Uterus (tissue), 3 donors: ENCODE measurements at regions not wholly inside any gene's neighbourhood (a gene's known extent, or its start where the extent isn't known, plus 50 kb on each side); places are given as distances from the start of the nearest gene placed in this dataset.

Experiments
- DNase-seq, 2 donors: peaks; one replicate each; pipeline ENCODE4 v3.0.0-alpha.2; 2019 to 2020
- H3K27ac ChIP-seq, 2 donors: fragments of 200-600 bp; sonication (generic); 1 replicate in 1 of 2; 2 replicates in 1 of 2; pipeline ENCODE4 v1.5.1; 2016 to 2018
- H3K27me3 ChIP-seq, 2 donors: fragments of 200-600 bp; sonication (generic); one replicate each; pipeline ENCODE4 v1.5.1; 2018 to 2019; ENCODE audit warnings: control low read depth in 1 of 2
- H3K36me3 ChIP-seq, 2 donors: fragments of 200-600 bp; sonication (generic); one replicate each; pipeline ENCODE4 v1.5.1; 2019; ENCODE audit warnings: control low read depth in 1 of 2
- H3K4me1 ChIP-seq, 2 donors: fragments of 200-600 bp; sonication (generic); one replicate each; pipeline ENCODE4 v1.5.1; 2018 to 2019; ENCODE audit warnings: control low read depth in 1 of 2
- H3K4me3 ChIP-seq, 2 donors: fragments of 200-600 bp; sonication (generic); 1 replicate in 1 of 2; 2 replicates in 1 of 2; pipeline ENCODE4 v1.5.1; 2018 to 2019; ENCODE audit warnings: mild to moderate bottlenecking in 1 of 2
- H3K9me3 ChIP-seq, 2 donors: fragments of 200-600 bp; sonication (generic); one replicate each; pipeline ENCODE4 v1.5.1; 2019; ENCODE audit warnings: control low read depth in 1 of 2
- CTCF ChIP-seq, 4 experiments: fragments of 200-600 bp in 2 of 4; fragments of 450-650 bp in 2 of 4; sonication (generic) in 2 of 4; IDR thresholded peaks; one replicate each; pipeline ENCODE4 v1.5.1; 2016 to 2019; ENCODE audit warnings: antibody characterized with exemption in 4 of 4, mild to moderate bottlenecking in 2 of 4, moderate library complexity in 1 of 4
- POLR2A ChIP-seq, 2 donors: fragments of 450-650 bp; IDR thresholded peaks; one replicate each; pipeline ENCODE4 v1.6.1; 2016; ENCODE audit warnings: antibody characterized with exemption in 2 of 2, mild to moderate bottlenecking in 1 of 2, moderate library complexity in 1 of 2
- intact Hi-C: fragments of 100-400 bp; cut with DNase I; formaldehyde crosslinking; loops from one replicate; pipeline ENCODE4 v1.15.1; 2023; ENCODE audit warnings: low total_unique reads
- donor health status: DM: yes; HTN: yes; CAD: no.

- DNase-seq = no peak
- TF ChIP-seq POLR2A (IDR thresholded peaks at IDR 0.05) = no peak
- TF ChIP-seq CTCF (IDR thresholded peaks at IDR 0.05) = no peak
- H3K4me3 ChIP-seq = no peak overlapping the region
- H3K4me1 ChIP-seq = no peaks in the 10 kb centered on the region
- intact Hi-C loops = no loop called here
- H3K9me3 ChIP-seq = no peaks in the 10 kb centered on the region
- H3K36me3 ChIP-seq = no peaks in the 10 kb centered on the region
- H3K27me3 ChIP-seq = no peaks in the 10 kb centered on the region
- no peak overlapping the region for H3K27ac ChIP-seq
These were observed 324.1 kb upstream of the EMCN start for GRCh38 chr4:100841911-100842310.

GRCh38 chr4:100839712-100840111 is 321.9 kb upstream of the EMCN start:
- Histone ChIP-seq H3K27me3 (no peaks in the 10 kb centered on the region), H3K9me3 (no peaks in the 10 kb centered on the region), H3K27ac (no peak overlapping the region), H3K4me3 (no peak overlapping the region), H3K4me1 (no peaks in the 10 kb centered on the region), H3K36me3 (no peaks in the 10 kb centered on the region)
- DNase-seq = no peak
- TF ChIP-seq CTCF (IDR thresholded peaks at IDR 0.05) = no peak
- TF ChIP-seq POLR2A (IDR thresholded peaks at IDR 0.05) = no peak
- intact Hi-C loops = no loop called here

- H3K9me3 ChIP-seq = no peaks in the 10 kb centered on the region
- H3K27ac ChIP-seq = no peak overlapping the region
- H3K27me3 ChIP-seq = no peaks in the 10 kb centered on the region
- no peak for DNase-seq
- H3K4me3 ChIP-seq = no peak overlapping the region
- no peak for TF ChIP-seq POLR2A (IDR thresholded peaks at IDR 0.05)
- TF ChIP-seq CTCF (IDR thresholded peaks at IDR 0.05) = no peak
- H3K4me1 ChIP-seq = no peaks in the 10 kb centered on the region
- H3K36me3 ChIP-seq = no peaks in the 10 kb centered on the region
- intact Hi-C loops = no loop called here
These were observed 320.5 kb upstream of the EMCN start for GRCh38 chr4:100838286-100838685.

- Histone ChIP-seq H3K4me1 (no peaks in the 10 kb centered on the region), H3K4me3 (no peak overlapping the region), H3K9me3 (no peaks in the 10 kb centered on the region), H3K27ac (no peak overlapping the region), H3K27me3 (no peaks in the 10 kb centered on the region), H3K36me3 (no peaks in the 10 kb centered on the region)
- TF ChIP-seq POLR2A (IDR thresholded peaks at IDR 0.05) (no peak), CTCF (IDR thresholded peaks at IDR 0.05) (no peak)
- intact Hi-C loops = no loop called here
- DNase-seq = no peak
These were observed 319.1 kb upstream of the EMCN start for GRCh38 chr4:100836929-100837328.

GRCh38 chr4:100834616-100835015 is 316.8 kb upstream of the EMCN start:
- no peak for TF ChIP-seq CTCF (IDR thresholded peaks at IDR 0.05)
- no peak for TF ChIP-seq POLR2A (IDR thresholded peaks at IDR 0.05)
- intact Hi-C loops = no loop called here
- Histone ChIP-seq H3K27ac (no peak overlapping the region), H3K4me1 (no peaks in the 10 kb centered on the region), H3K27me3 (no peaks in the 10 kb centered on the region), H3K4me3 (no peak overlapping the region), H3K36me3 (no peaks in the 10 kb centered on the region), H3K9me3 (no peaks in the 10 kb centered on the region)
- DNase-seq = no peak
